HCT116 (cell line): ENCODE measurements at regions not wholly inside any gene's neighbourhood (a gene's known extent, or its start where the extent isn't known, plus 50 kb on each side); places are given as distances from the start of the nearest gene placed in this dataset.

ENCODE experiments used
- ATAC-seq: fragments of 200-7000 bp; cut with Tn5 transposase; 2 replicates; pipeline ENCODE4 v1.9.1; 2020; ENCODE audit warnings: mild to moderate bottlenecking, moderate library complexity
- BruUV-seq: library from RNA; stranded (reverse); fragments of 400-500 nt; replicated peaks from 2 replicates; lab custom pipeline; 2021; lab: Mats Ljungman, UMichigan
- CTCF ChIA-PET: fragments of 300-600 bp; sonication (Branson Sonifier 250); formaldehyde crosslinking; loops from one replicate; lab custom pipeline; 2021; ENCODE audit warnings: antibody characterized with exemption; lab: Charles Lee
- POLR2A ChIA-PET: fragments of 300-600, 350-600 bp; sonication (Branson Sonifier 250); formaldehyde crosslinking; loops from one replicate; lab custom pipeline; 2021; ENCODE audit warnings: antibody characterized with exemption; lab: Charles Lee
- RAD21 ChIA-PET, 2 experiments: fragments of 300-600 bp; sonication (Branson Sonifier 250); formaldehyde crosslinking; loops; one replicate each; lab custom pipeline; 2023; ENCODE audit warnings: low total read pairs in 2 of 2; ENCODE audit not compliant: uncharacterized antibody in 2 of 2, unreplicated experiment in 2 of 2, low non-redundant PET in 1 of 2; lab: Charles Lee
- DNase-seq: peaks from one replicate; pipeline ENCODE4 v3.0.0-alpha.2; 2010; ENCODE audit warnings: low read depth, low spot score
- H2AFZ ChIP-seq: fragments of 200-600 bp; shearing (Covaris generic), sonication (generic); 2 replicates; pipeline ENCODE4 v1.6.1; 2017; ENCODE audit warnings: low read depth, mixed run types, mixed read lengths, antibody characterized with exemption, low read length; ENCODE audit not compliant: poor library complexity, severe bottlenecking
- H3K27ac ChIP-seq: 2 replicates; pipeline ENCODE4 v1.5.1; 2012; ENCODE audit warnings: low read depth, low read length
- H3K27me3 ChIP-seq: fragments of 200-600 bp; sonication (generic); 2 replicates; pipeline ENCODE4 v1.6.1; 2016; ENCODE audit warnings: mixed run types, low read length, mixed read lengths; ENCODE audit not compliant: insufficient read depth
- H3K36me3 ChIP-seq, 2 experiments: fragments of 200-500 bp in 1 of 2; fragments of 200-600 bp in 1 of 2; sonication (Bioruptor generic) in 1 of 2; sonication (generic) in 1 of 2; 2 replicates each; pipeline versions ENCODE4 v1.5.1 to v1.6.1; 2014 to 2016; ENCODE audit warnings: low read length in 2 of 2, inconsistent platforms in 1 of 2, mixed read lengths in 1 of 2, mixed run types in 1 of 2; ENCODE audit not compliant: insufficient read depth in 2 of 2, control insufficient read depth in 1 of 2
- H3K4me1 ChIP-seq, 2 experiments: fragments of 200-600 bp in 1 of 2; sonication (generic) in 1 of 2; 2 replicates each; pipeline versions ENCODE4 v1.5.1 to v1.6.1; 2012 to 2017; ENCODE audit warnings: low read length in 2 of 2, inconsistent platforms in 1 of 2, mild to moderate bottlenecking in 1 of 2, mixed read lengths in 1 of 2, mixed run types in 1 of 2, moderate library complexity in 1 of 2; ENCODE audit not compliant: insufficient read depth in 2 of 2, control insufficient read depth in 1 of 2
- H3K4me2 ChIP-seq: fragments of 200-600 bp; sonication (generic); 2 replicates; pipeline ENCODE4 v1.6.1; 2017; ENCODE audit warnings: mixed run types, low read length, mixed read lengths
- H3K4me3 ChIP-seq, 2 experiments: fragments of 200-600 bp in 1 of 2; sonication (generic) in 1 of 2; replicated peaks in 1 of 2; 2 replicates each; pipeline ENCODE4 v1.5.1; 2011 to 2016; ENCODE audit warnings: low read length in 2 of 2, control low read depth in 1 of 2, low read depth in 1 of 2, mild to moderate bottlenecking in 1 of 2, mixed read lengths in 1 of 2, mixed run types in 1 of 2
- H3K79me2 ChIP-seq: fragments of 200-600 bp; sonication (generic); 2 replicates; pipeline ENCODE4 v1.6.1; 2017; ENCODE audit warnings: mild to moderate bottlenecking, mixed run types, low read length, moderate library complexity, mixed read lengths; ENCODE audit not compliant: insufficient read depth
- H3K9ac ChIP-seq: fragments of 200-600 bp; sonication (generic); 2 replicates; pipeline ENCODE4 v1.6.1; 2016; ENCODE audit warnings: low read length, mixed read lengths
- H3K9me2 ChIP-seq: fragments of 200-600 bp; sonication (generic), shearing (Covaris generic); 2 replicates; pipeline ENCODE4 v1.6.1; 2017; ENCODE audit warnings: mixed run types, mild to moderate bottlenecking, moderate library complexity; ENCODE audit not compliant: insufficient read depth
- H3K9me3 ChIP-seq, 2 experiments: fragments of 200-500 bp in 1 of 2; fragments of 200-600 bp in 1 of 2; sonication (Bioruptor generic) in 1 of 2; sonication (generic) in 1 of 2; 2 replicates each; pipeline ENCODE4 v1.6.1; 2014 to 2017; ENCODE audit warnings: low read length in 2 of 2, mixed read lengths in 2 of 2, inconsistent platforms in 1 of 2, low read depth in 1 of 2, mild to moderate bottlenecking in 1 of 2, mixed run types in 1 of 2, moderate library complexity in 1 of 2; ENCODE audit not compliant: control insufficient read depth in 1 of 2, insufficient read depth in 1 of 2
- H4K20me1 ChIP-seq: fragments of 200-600 bp; sonication (generic), shearing (Covaris generic); 2 replicates; pipeline ENCODE4 v1.6.1; 2017; ENCODE audit warnings: mixed run types, mild to moderate bottlenecking, moderate library complexity; ENCODE audit not compliant: insufficient read depth
- ATF3 ChIP-seq: IDR thresholded peaks from 2 replicates; pipeline ENCODE4 v1.6.1; 2012
- CBX3 ChIP-seq: IDR thresholded peaks from 2 replicates; pipeline ENCODE4 v1.6.1; 2012; ENCODE audit warnings: low read depth
- CEBPB ChIP-seq: IDR thresholded peaks from 2 replicates; pipeline ENCODE4 v1.6.1; 2012; ENCODE audit warnings: low read depth
- EGR1 ChIP-seq: IDR thresholded peaks from 2 replicates; pipeline ENCODE4 v1.6.1; 2012; ENCODE audit warnings: low read depth
- ELF1 ChIP-seq: IDR thresholded peaks from 2 replicates; pipeline ENCODE4 v1.6.1; 2012; ENCODE audit warnings: low read depth, borderline replicate concordance
- EZH2 ChIP-seq: fragments of 200-600 bp; sonication (generic); IDR thresholded peaks from 2 replicates; pipeline ENCODE4 v1.6.1; 2017; ENCODE audit warnings: antibody characterized with exemption, mixed run types
- JUND ChIP-seq: IDR thresholded peaks from 2 replicates; pipeline ENCODE4 v1.6.1; 2012
- MAX ChIP-seq: IDR thresholded peaks from 2 replicates; pipeline ENCODE4 v1.6.1; 2012
- SP1 ChIP-seq: IDR thresholded peaks from 2 replicates; pipeline ENCODE4 v1.6.1; 2012; ENCODE audit warnings: low read depth
- ZBTB33 ChIP-seq: IDR thresholded peaks from 2 replicates; pipeline ENCODE4 v1.6.1; 2011; ENCODE audit warnings: mild to moderate bottlenecking, low read length, moderate library complexity; ENCODE audit not compliant: insufficient replicate concordance; ENCODE audit errors: extremely low read depth
- ZFX ChIP-seq: fragments of 450-650 bp; IDR thresholded peaks from 2 replicates; pipeline ENCODE4 v1.6.1; 2017
- ZNF274 ChIP-seq: fragments of 200-500 bp; sonication (Bioruptor generic); IDR thresholded peaks from 2 replicates; pipeline ENCODE4 v1.6.1; 2014; ENCODE audit warnings: mild to moderate bottlenecking, low read depth, low read length, inconsistent platforms
- intact Hi-C: fragments of 100-400 bp; cut with micrococcal nuclease; formaldehyde crosslinking; loops from 2 replicates; pipeline ENCODE4 v1.10.0; 2022

DNA sequence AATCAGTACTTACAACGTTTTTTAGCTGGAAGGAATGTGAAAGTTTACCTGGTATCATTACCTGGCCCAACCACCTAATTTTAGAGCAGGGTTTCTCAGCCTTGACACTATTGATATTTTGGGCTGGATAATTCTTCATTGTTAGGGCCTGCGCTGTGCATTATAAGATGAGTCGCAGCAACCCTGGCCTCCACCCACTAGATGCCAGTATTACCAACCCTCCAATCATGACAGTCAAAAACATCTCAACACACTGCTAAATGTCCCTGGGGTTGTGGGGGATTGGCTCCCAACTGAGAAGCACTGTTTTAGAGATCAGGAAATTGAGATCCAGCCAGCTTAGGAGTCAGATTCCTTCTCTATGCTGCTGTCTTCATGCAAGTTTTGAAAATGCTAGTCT, 265.3 kb upstream of the TCF4 start:
- no TSS peak for BruUV-seq
- intact Hi-C loops = no loop called here
- Histone ChIP-seq H3K4me1 (no peaks in the 10 kb centered on the region), H3K4me3 (no peak overlapping the region), H3K27me3 (no peaks in the 10 kb centered on the region), H3K27ac (no peak overlapping the region), H3K9me2 (no peaks in the 10 kb centered on the region), H4K20me1 (no peaks in the 10 kb centered on the region), H3K4me2 (no peak overlapping the region), H3K9ac (no peak overlapping the region), H3K36me3 (no peaks in the 10 kb centered on the region), H2AFZ (no peak overlapping the region)
- RAD21 ChIA-PET = no interaction called here
- CTCF ChIA-PET = no interaction called here
- ATAC-seq (no peak), DNase-seq (no peak)
- POLR2A ChIA-PET = no interaction called here
- TF ChIP-seq MAX (no peak), SP1 (no peak), CEBPB (no peak), ATF3 (no peak), ZFX (no peak), ELF1 (no peak), ZBTB33 (no peak), CBX3 (no peak), EGR1 (no peak)
- TF ChIP-seq, all 23 proteins: peak for 0
- no peaks in the 10 kb centered on the region for H3K79me2 ChIP-seq
- peaks cover 5 to 15% of the 10 kb centered on the region in 2 experiments; a peak in 3 of 4 replicates for H3K9me3 ChIP-seq

DNA sequence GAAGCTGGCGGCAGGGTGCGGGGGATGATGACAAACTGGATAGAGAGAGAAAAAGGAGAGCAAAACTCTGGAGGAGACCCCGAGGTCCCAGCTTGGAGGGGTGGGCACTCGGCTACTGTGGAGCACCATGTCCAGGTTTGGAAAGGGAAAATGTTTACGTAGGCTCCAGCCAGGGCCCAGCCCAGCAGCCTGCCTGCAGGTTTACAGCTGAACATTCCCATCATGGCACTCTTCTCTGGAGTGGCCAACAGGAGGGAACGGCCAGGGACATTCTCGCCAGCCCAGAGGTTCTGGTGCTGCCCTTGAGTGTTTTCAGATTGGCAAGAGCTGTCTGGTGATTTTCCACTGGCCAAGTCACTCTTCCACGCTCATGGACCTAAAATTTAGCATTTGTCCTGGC, 262.9 kb upstream of the TCF4 start:
- no peaks in the 10 kb centered on the region for H3K36me3 ChIP-seq
- no peak for TF ChIP-seq EZH2
- no peak for TF ChIP-seq ZBTB33
- TF ChIP-seq CBX3 = no peak
- TF ChIP-seq ZNF274 = no peak
- TF ChIP-seq JUND = no peak
- TF ChIP-seq, all 23 proteins: peak for 0
- no peak for ATAC-seq
- Histone ChIP-seq H4K20me1 (no peaks in the 10 kb centered on the region), H2AFZ (no peak overlapping the region), H3K9ac (no peak overlapping the region), H3K27me3 (no peaks in the 10 kb centered on the region), H3K9me2 (no peaks in the 10 kb centered on the region), H3K4me3 (no peak overlapping the region), H3K79me2 (no peaks in the 10 kb centered on the region), H3K27ac (no peak overlapping the region), H3K4me2 (no peak overlapping the region), H3K9me3 (peaks cover 5 to 23% of the 10 kb centered on the region in 2 experiments; a peak in 3 of 4 replicates), H3K4me1 (no peaks in the 10 kb centered on the region)
- POLR2A ChIA-PET = no interaction called here
- RAD21 ChIA-PET = no interaction called here
- DNase-seq = no peak
- no TSS peak for BruUV-seq
- CTCF ChIA-PET = no interaction called here
- intact Hi-C loops = no loop called here
